Activated T-cell treated with anti-CD3 and anti-CD28 coated beads, Interleukin-2, amount 50 U/mL, for 72 hours (primary cell): ENCODE measurements at regions not wholly inside any gene's neighbourhood (a gene's known extent, or its start where the extent isn't known, plus 50 kb on each side); places are given as distances from the start of the nearest gene placed in this dataset.

Source experiments
- ATAC-seq, 2 donors: fragments of 150-1000 bp; cut with Tn5 transposase; replicated peaks in 1 of 2; 2 replicates each; pipeline ENCODE4 v1.10.0; 2021; ENCODE audit warnings: moderate library complexity in 2 of 2, mild to moderate bottlenecking in 1 of 2
- DNase-seq, 2 donors: peaks; one replicate each; pipeline ENCODE4 v3.0.0; 2021 to 2022; ENCODE audit warnings: mixed read lengths in 1 of 2
- H3K27ac Mint-ChIP-seq: one replicate; pipeline ENCODE4 v1.8.0; 2022; ENCODE audit warnings: mild to moderate bottlenecking, moderate library complexity, mixed read lengths
- H3K27me3 Mint-ChIP-seq: one replicate; pipeline ENCODE4 v1.8.0; 2022; ENCODE audit warnings: low read depth, mixed read lengths
- H3K36me3 Mint-ChIP-seq, 2 donors: one replicate each; pipeline ENCODE4 v1.8.0; 2022; ENCODE audit warnings: mixed read lengths in 2 of 2, mild to moderate bottlenecking in 1 of 2; ENCODE audit not compliant: insufficient read depth in 2 of 2
- H3K4me1 Mint-ChIP-seq: one replicate; pipeline ENCODE4 v1.8.0; 2022; ENCODE audit warnings: low read depth, mixed read lengths
- H3K4me3 Mint-ChIP-seq, 2 donors: one replicate each; pipeline ENCODE4 v1.8.0; 2022; ENCODE audit warnings: mild to moderate bottlenecking in 2 of 2, mixed read lengths in 2 of 2, moderate library complexity in 2 of 2
- H3K9me3 Mint-ChIP-seq, 2 donors: one replicate each; pipeline ENCODE4 v1.8.0; 2022; ENCODE audit warnings: mixed read lengths in 2 of 2

- no peak for ATAC-seq
- H3K36me3 Mint-ChIP-seq = peaks cover 0 to 3% of the 10 kb centered on the region in 2 donors
- no peak for DNase-seq
- no peak overlapping the region for H3K27ac Mint-ChIP-seq
- H3K4me1 Mint-ChIP-seq = no peaks in the 10 kb centered on the region
- no peak overlapping the region for H3K4me3 Mint-ChIP-seq
- H3K27me3 Mint-ChIP-seq = no peaks in the 10 kb centered on the region
- H3K9me3 Mint-ChIP-seq = peaks cover 11% of the 10 kb centered on the region in 2 donors
Measured at GRCh38 chr11:41997844-41998401, 538.5 kb upstream of the LRRC4C start.

GRCh38 chr11:41999066-41999465, 539.6 kb upstream of the LRRC4C start:
- Mint-ChIP-seq H3K27me3 (no peaks in the 10 kb centered on the region), H3K4me3 (no peak overlapping the region), H3K4me1 (no peaks in the 10 kb centered on the region), H3K27ac (no peak overlapping the region), H3K9me3 (peaks cover 9 to 10% of the 10 kb centered on the region in 2 donors), H3K36me3 (peaks cover 0 to 2% of the 10 kb centered on the region in 2 donors)
- ATAC-seq (no peak), DNase-seq (no peak)

- H3K4me3 Mint-ChIP-seq = no peak overlapping the region
Measured at GRCh38 chr11:42003801-42004200, 544.3 kb upstream of the LRRC4C start.

GRCh38 chr11:42006766-42007165, 547.3 kb upstream of the LRRC4C start:
- peaks cover 17 to 22% of the 10 kb centered on the region in 2 donors for H3K9me3 Mint-ChIP-seq
- no peaks in the 10 kb centered on the region for H3K27me3 Mint-ChIP-seq
- ATAC-seq = no peak
- DNase-seq = no peak
- no peak overlapping the region for H3K4me3 Mint-ChIP-seq
- peaks cover 2 to 3% of the 10 kb centered on the region in 2 donors for H3K36me3 Mint-ChIP-seq
- H3K4me1 Mint-ChIP-seq = no peaks in the 10 kb centered on the region
- H3K27ac Mint-ChIP-seq = no peak overlapping the region

More at GRCh38 chr11:42003801-42004200, 544.3 kb upstream of the LRRC4C start:
- H3K36me3 Mint-ChIP-seq = peaks cover 0 to 2% of the 10 kb centered on the region in 2 donors
- ATAC-seq (no peak), DNase-seq (no peak)
- no peak overlapping the region for H3K27ac Mint-ChIP-seq
- H3K9me3 Mint-ChIP-seq = peaks cover 6 to 9% of the 10 kb centered on the region in 2 donors
- H3K27me3 Mint-ChIP-seq = no peaks in the 10 kb centered on the region
- H3K4me1 Mint-ChIP-seq = no peaks in the 10 kb centered on the region

- peaks cover 2 to 3% of the 10 kb centered on the region in 2 donors for H3K36me3 Mint-ChIP-seq
- H3K27ac Mint-ChIP-seq = no peak overlapping the region
- peaks cover 13 to 19% of the 10 kb centered on the region in 2 donors for H3K9me3 Mint-ChIP-seq
- H3K27me3 Mint-ChIP-seq = no peaks in the 10 kb centered on the region
- H3K4me3 Mint-ChIP-seq = no peak overlapping the region
- ATAC-seq (no peak), DNase-seq (no peak)
- no peaks in the 10 kb centered on the region for H3K4me1 Mint-ChIP-seq
Measured at GRCh38 chr11:42012271-42012670, 552.8 kb upstream of the LRRC4C start.

GRCh38 chr11:42013656-42014201, 554.3 kb upstream of the LRRC4C start:
- peaks cover 0 to 3% of the 10 kb centered on the region in 2 donors for H3K36me3 Mint-ChIP-seq
- H3K27me3 Mint-ChIP-seq = no peaks in the 10 kb centered on the region
- H3K9me3 Mint-ChIP-seq = peaks cover 12 to 19% of the 10 kb centered on the region in 2 donors
- DNase-seq (no peak), ATAC-seq (no peak)
- H3K4me3 Mint-ChIP-seq = no peak overlapping the region
- no peak overlapping the region for H3K27ac Mint-ChIP-seq
- no peaks in the 10 kb centered on the region for H3K4me1 Mint-ChIP-seq

GRCh38 chr11:42021911-42022310, 562.5 kb upstream of the LRRC4C start:
- peaks cover 14 to 15% of the 10 kb centered on the region in 2 donors for H3K9me3 Mint-ChIP-seq
- ATAC-seq (no peak), DNase-seq (no peak)
- no peaks in the 10 kb centered on the region for H3K27me3 Mint-ChIP-seq
- H3K36me3 Mint-ChIP-seq = no peaks in the 10 kb centered on the region
- no peak overlapping the region for H3K4me3 Mint-ChIP-seq
- H3K4me1 Mint-ChIP-seq = no peaks in the 10 kb centered on the region
- no peak overlapping the region for H3K27ac Mint-ChIP-seq

GRCh38 chr11:42023267-42023666, 563.8 kb upstream of the LRRC4C start:
- no peaks in the 10 kb centered on the region for H3K27me3 Mint-ChIP-seq
- H3K27ac Mint-ChIP-seq = no peak overlapping the region
- no peak overlapping the region for H3K4me3 Mint-ChIP-seq
- ATAC-seq = no peak
- peaks cover 14 to 15% of the 10 kb centered on the region in 2 donors for H3K9me3 Mint-ChIP-seq
- no peaks in the 10 kb centered on the region for H3K4me1 Mint-ChIP-seq
- no peak for DNase-seq
- H3K36me3 Mint-ChIP-seq = no peaks in the 10 kb centered on the region

GRCh38 chr11:42025121-42025803, 565.8 kb upstream of the LRRC4C start:
- Mint-ChIP-seq H3K4me3 (no peak overlapping the region), H3K27ac (no peak overlapping the region), H3K36me3 (no peaks in the 10 kb centered on the region), H3K27me3 (no peaks in the 10 kb centered on the region), H3K4me1 (no peaks in the 10 kb centered on the region), H3K9me3 (peaks cover 12 to 15% of the 10 kb centered on the region in 2 donors)
- no peak for DNase-seq
- ATAC-seq = no peak

- peaks cover 6 to 8% of the 10 kb centered on the region in 2 donors for H3K9me3 Mint-ChIP-seq
- H3K4me1 Mint-ChIP-seq = no peaks in the 10 kb centered on the region
- no peaks in the 10 kb centered on the region for H3K27me3 Mint-ChIP-seq
- no peaks in the 10 kb centered on the region for H3K36me3 Mint-ChIP-seq
- DNase-seq (no peak), ATAC-seq (no peak)
- H3K27ac Mint-ChIP-seq = no peak overlapping the region
- H3K4me3 Mint-ChIP-seq = no peak overlapping the region
Measured at GRCh38 chr11:42034826-42035225, 575.4 kb upstream of the LRRC4C start.

GRCh38 chr11:42036201-42036600, 576.7 kb upstream of the LRRC4C start:
- Mint-ChIP-seq H3K27ac (no peak overlapping the region), H3K36me3 (no peaks in the 10 kb centered on the region), H3K27me3 (no peaks in the 10 kb centered on the region), H3K4me1 (no peaks in the 10 kb centered on the region), H3K4me3 (no peak overlapping the region), H3K9me3 (peaks cover 4 to 8% of the 10 kb centered on the region in 2 donors)
- DNase-seq (no peak), ATAC-seq (no peak)

GRCh38 chr11:42043312-42043711, 583.9 kb upstream of the LRRC4C start:
- Mint-ChIP-seq H3K27ac (no peak overlapping the region), H3K4me3 (no peak overlapping the region), H3K36me3 (no peaks in the 10 kb centered on the region), H3K4me1 (no peaks in the 10 kb centered on the region), H3K27me3 (no peaks in the 10 kb centered on the region), H3K9me3 (peaks cover 4 to 6% of the 10 kb centered on the region in 2 donors)
- no peak for ATAC-seq
- DNase-seq = no peak

- no peak for ATAC-seq
- no peaks in the 10 kb centered on the region for H3K27me3 Mint-ChIP-seq
Measured at GRCh38 chr11:42047637-42048555, 588.4 kb upstream of the LRRC4C start.

More at GRCh38 chr11:42047637-42048555, 588.4 kb upstream of the LRRC4C start:
- peaks cover 6 to 11% of the 10 kb centered on the region in 2 donors for H3K9me3 Mint-ChIP-seq
- no peak overlapping the region for H3K4me3 Mint-ChIP-seq
- H3K36me3 Mint-ChIP-seq = no peaks in the 10 kb centered on the region
- no peaks in the 10 kb centered on the region for H3K4me1 Mint-ChIP-seq
- DNase-seq = no peak
- H3K27ac Mint-ChIP-seq = no peak overlapping the region
